OCI-LY7 (cell line): ENCODE measurements at regions not wholly inside any gene's neighbourhood (a gene's known extent, or its start where the extent isn't known, plus 50 kb on each side); places are given as distances from the start of the nearest gene placed in this dataset.

Experiments used
- BruUV-seq: library from RNA; stranded (reverse); fragments of 400-500 nt; replicated peaks from 2 replicates; lab custom pipeline; 2021; lab: Mats Ljungman, UMichigan
- CTCF ChIA-PET: fragments of 300-600 bp; sonication (Branson Sonifier 250); formaldehyde crosslinking; loops from one replicate; lab custom pipeline; 2022; ENCODE audit warnings: antibody characterized with exemption; ENCODE audit not compliant: unreplicated experiment; lab: Charles Lee
- POLR2A ChIA-PET: fragments of 300-600 bp; sonication (Branson Sonifier 250); formaldehyde crosslinking; loops from one replicate; lab custom pipeline; 2022; ENCODE audit warnings: antibody characterized with exemption; lab: Charles Lee
- DNase-seq: peaks from one replicate; pipeline ENCODE4 v3.0.0-alpha.2; 2015; ENCODE audit warnings: low spot score
- H2AFZ ChIP-seq: fragments of 200-600 bp; sonication (generic), shearing (Covaris generic); 2 replicates; pipeline ENCODE4 v1.6.1; 2014; ENCODE audit warnings: mild to moderate bottlenecking, antibody characterized with exemption, low read length, moderate library complexity
- H3K27ac ChIP-seq: fragments of 200-600 bp; sonication (generic); 2 replicates; pipeline ENCODE4 v1.5.1; 2014; ENCODE audit warnings: mixed run types, low read depth, mild to moderate bottlenecking, moderate library complexity, low read length, inconsistent platforms; ENCODE audit not compliant: poor library complexity, severe bottlenecking
- H3K36me3 ChIP-seq: fragments of 200-600 bp; sonication (generic); 2 replicates; pipeline ENCODE4 v1.6.1; 2014; ENCODE audit warnings: mild to moderate bottlenecking, antibody characterized with exemption, low read length, moderate library complexity, mixed read lengths; ENCODE audit not compliant: insufficient read depth
- H3K4me1 ChIP-seq: fragments of 200-600 bp; sonication (generic); 2 replicates; pipeline ENCODE4 v1.5.1; 2014; ENCODE audit warnings: mild to moderate bottlenecking, low read length; ENCODE audit not compliant: insufficient read depth, poor library complexity, severe bottlenecking
- H3K4me2 ChIP-seq: fragments of 200-600 bp; sonication (generic); 2 replicates; pipeline ENCODE4 v1.6.1; 2014; ENCODE audit warnings: mild to moderate bottlenecking, low read length
- H3K4me3 ChIP-seq: fragments of 200-600 bp; sonication (generic); 2 replicates; pipeline ENCODE4 v1.5.1; 2014; ENCODE audit warnings: mild to moderate bottlenecking, low read depth, low read length; ENCODE audit not compliant: poor library complexity, severe bottlenecking
- H3K79me2 ChIP-seq: fragments of 200-600 bp; sonication (generic); 2 replicates; pipeline ENCODE4 v1.6.1; 2016; ENCODE audit warnings: low read depth, mild to moderate bottlenecking, low read length, moderate library complexity, mixed read lengths; ENCODE audit not compliant: insufficient read depth
- H3K9me2 ChIP-seq: fragments of 200-600 bp; sonication (generic); 2 replicates; pipeline ENCODE4 v1.6.1; 2016; ENCODE audit warnings: mild to moderate bottlenecking, low read length, mixed read lengths; ENCODE audit not compliant: insufficient read depth
- H3K9me3 ChIP-seq: fragments of 200-600 bp; sonication (generic); 2 replicates; pipeline ENCODE4 v1.6.1; 2014; ENCODE audit warnings: mild to moderate bottlenecking, mixed run types, low read length, mixed read lengths
- H4K20me1 ChIP-seq: fragments of 200-600 bp; sonication (generic); 2 replicates; pipeline ENCODE4 v1.6.1; 2014; ENCODE audit warnings: mild to moderate bottlenecking, antibody characterized with exemption, low read length, moderate library complexity, mixed read lengths; ENCODE audit not compliant: insufficient read depth
- CTCF ChIP-seq: fragments of 200-600 bp; sonication (generic); conservative IDR thresholded peaks from 2 replicates; pipeline ENCODE4 v1.5.1; 2014; ENCODE audit warnings: mild to moderate bottlenecking, antibody characterized with exemption, low read length, moderate library complexity, mixed read lengths
- EZH2phosphoT487 ChIP-seq: fragments of 200-600 bp; sonication (generic); IDR thresholded peaks from 2 replicates; pipeline ENCODE4 v1.6.1; 2018; ENCODE audit warnings: low read depth, borderline replicate concordance, mild to moderate bottlenecking, mixed run types, antibody characterized with exemption, low read length, moderate library complexity, mixed read lengths
- intact Hi-C: fragments of 100-400 bp; cut with micrococcal nuclease; formaldehyde crosslinking; loops from one replicate; pipeline ENCODE4 v1.10.0; 2022; ENCODE audit not compliant: unreplicated experiment

GRCh38 chr4:73315091-73315490 is 56.5 kb upstream of the ANKRD17 start:
- H2AFZ ChIP-seq = no peak overlapping the region
- ChIA-PET POLR2A (no interaction called here), CTCF (no interaction called here)
- TF ChIP-seq CTCF = no peak
- TF ChIP-seq EZH2phosphoT487 = no peak
- H3K4me2 ChIP-seq = no peak overlapping the region
- no peaks in the 10 kb centered on the region for H3K79me2 ChIP-seq
- no peak for DNase-seq
- no peak overlapping the region for H3K4me3 ChIP-seq
- BruUV-seq = no TSS peak
- intact Hi-C loops = loop anchor here (10.0 kb wide), 1 partner anchor 130 kb away; no protein-coding TSS in a partner anchor
- H3K9me2 ChIP-seq = no peaks in the 10 kb centered on the region
- no peaks in the 10 kb centered on the region for H3K9me3 ChIP-seq
- no peaks in the 10 kb centered on the region for H4K20me1 ChIP-seq
- H3K27ac ChIP-seq = no peak overlapping the region
- no peaks in the 10 kb centered on the region for H3K36me3 ChIP-seq
- peaks cover 3% of the 10 kb centered on the region for H3K4me1 ChIP-seq

- H3K9me2 ChIP-seq = no peaks in the 10 kb centered on the region
- H3K36me3 ChIP-seq = no peaks in the 10 kb centered on the region
- no peak overlapping the region for H3K27ac ChIP-seq
- ChIA-PET POLR2A (interaction anchor here (0.6 to 1.3 kb wide), 3 partner anchors 10 to 33 kb away, joined by 3 read pairs; no protein-coding TSS in a partner anchor), CTCF (interaction anchor here (0.6 kb wide), 1 partner anchor 21 kb away, joined by 3 read pairs; no protein-coding TSS in a partner anchor)
- no peaks in the 10 kb centered on the region for H3K79me2 ChIP-seq
- no TSS peak for BruUV-seq
- H3K4me1 ChIP-seq = peaks cover 3% of the 10 kb centered on the region
- H4K20me1 ChIP-seq = no peaks in the 10 kb centered on the region
- H3K4me3 ChIP-seq = no peak overlapping the region
- H3K4me2 ChIP-seq = no peak overlapping the region
- no peak overlapping the region for H2AFZ ChIP-seq
- intact Hi-C loops = loop anchor here (5.0 to 10.0 kb wide), 5 partner anchors 132 to 819 kb away; no protein-coding TSS in a partner anchor
- H3K9me3 ChIP-seq = no peaks in the 10 kb centered on the region
- no peak for DNase-seq
- TF ChIP-seq EZH2phosphoT487 (no peak), CTCF (no peak)
Observed at GRCh38 chr4:73312967-73313366, 54.4 kb upstream of the ANKRD17 start.

- intact Hi-C loops = loop anchor here (5.0 to 10.0 kb wide), 5 partner anchors 133 to 821 kb away; no protein-coding TSS in a partner anchor
- Histone ChIP-seq H3K9me2 (no peaks in the 10 kb centered on the region), H3K4me2 (0 out of 2 replicates have a peak overlapping the region, but pooled peaks have one; percentile 12), H3K79me2 (no peaks in the 10 kb centered on the region), H4K20me1 (no peaks in the 10 kb centered on the region), H2AFZ (no peak overlapping the region), H3K36me3 (no peaks in the 10 kb centered on the region), H3K4me1 (peaks cover 3% of the 10 kb centered on the region), H3K27ac (no peak overlapping the region), H3K4me3 (no peak overlapping the region), H3K9me3 (no peaks in the 10 kb centered on the region)
- ChIA-PET CTCF (no interaction called here), POLR2A (no interaction called here)
- no TSS peak for BruUV-seq
- peak; percentile 48 for DNase-seq
- peak; percentile 85 for TF ChIP-seq CTCF
- no peak for TF ChIP-seq EZH2phosphoT487
Observed at GRCh38 chr4:73311428-73311827, 52.8 kb upstream of the ANKRD17 start.
